ENCODE measurements at regions not wholly inside any gene's neighbourhood (a gene's known extent, or its start where the extent isn't known, plus 50 kb on each side); places are given as distances from the start of the nearest gene placed in this dataset.

DNA sequence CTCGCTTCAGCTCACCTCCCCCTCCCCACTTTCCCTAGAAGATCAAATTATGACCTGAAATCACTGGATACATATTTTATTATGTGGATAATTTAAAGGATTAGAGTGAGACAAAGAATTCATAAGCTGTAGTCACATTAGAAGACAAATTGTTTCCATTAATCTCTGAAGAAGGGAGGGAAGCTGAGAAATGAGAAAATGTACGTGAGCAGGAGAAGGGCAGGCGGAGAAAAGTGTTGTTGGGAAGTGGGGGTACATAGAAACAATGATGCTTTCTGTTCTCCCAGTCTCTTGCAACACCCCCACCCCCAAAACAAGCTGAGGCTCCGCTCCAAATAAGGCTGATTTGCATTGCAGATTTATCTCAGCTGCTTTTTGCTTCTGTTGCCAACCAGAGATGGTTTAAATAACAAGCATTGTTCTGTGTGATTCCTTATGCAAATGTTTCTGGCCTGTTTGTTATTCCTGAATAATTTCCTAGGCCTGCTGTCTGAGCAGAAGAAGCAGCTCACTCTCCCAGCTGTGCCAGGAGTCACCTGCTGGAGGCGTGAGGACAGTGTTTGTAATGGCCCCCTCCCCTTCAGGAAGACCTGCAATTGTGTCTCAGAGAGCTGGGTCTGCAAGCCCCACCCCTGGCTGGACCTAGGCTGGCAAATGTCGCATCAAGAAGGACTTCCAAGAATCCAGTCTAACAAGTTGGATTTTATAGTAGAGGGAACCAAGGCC, 121.8 kb upstream of the TNR start:
- DNase-seq (ENCODE audit: low read depth in 1 of 2, low spot score in 1 of 2), result no peak

DNA sequence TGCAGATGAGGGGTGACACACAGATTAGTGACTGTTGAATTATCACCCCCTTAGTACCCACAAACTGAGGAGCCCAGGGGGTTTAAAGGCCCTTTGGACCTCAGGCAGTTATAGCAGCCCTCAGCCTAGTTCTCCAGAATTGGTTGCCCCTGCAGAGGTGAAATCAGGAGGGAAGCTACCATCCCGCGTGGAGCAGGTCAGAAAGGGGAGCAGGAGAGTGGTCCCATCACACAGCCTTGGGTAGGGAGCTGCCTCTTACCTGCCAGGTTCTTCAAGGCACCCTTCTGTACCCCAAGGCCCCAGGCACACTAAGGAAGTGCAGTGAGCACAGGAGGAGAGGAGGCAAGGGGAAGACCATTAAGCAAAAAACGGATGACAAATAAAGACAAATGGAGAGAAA, 121.2 kb upstream of the TNR start:
- DNase-seq (ENCODE audit: low read depth in 1 of 2, low spot score in 1 of 2), result no peak

DNA sequence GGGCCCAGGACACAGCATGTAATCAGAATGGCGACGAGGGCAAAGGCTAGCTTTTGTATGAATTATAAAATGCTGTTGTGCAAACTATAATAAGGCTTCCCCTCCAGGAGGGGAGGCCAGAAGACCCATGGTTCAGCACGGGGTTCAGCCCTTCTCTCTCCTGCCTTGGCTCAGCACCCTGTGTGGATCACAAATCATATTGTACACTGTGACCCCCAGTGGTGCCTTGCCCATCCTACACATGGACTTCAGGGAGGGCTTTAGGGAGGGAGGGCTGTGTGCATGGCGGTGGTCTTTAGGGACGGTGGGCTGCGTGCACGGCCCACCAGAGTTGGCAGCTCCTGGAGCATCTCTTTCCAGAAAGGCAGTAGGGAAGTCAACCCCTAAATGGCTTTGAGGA, 120.8 kb upstream of the TNR start:
- no peak for DNase-seq (ENCODE audit: low read depth in 1 of 2, low spot score in 1 of 2)

DNA sequence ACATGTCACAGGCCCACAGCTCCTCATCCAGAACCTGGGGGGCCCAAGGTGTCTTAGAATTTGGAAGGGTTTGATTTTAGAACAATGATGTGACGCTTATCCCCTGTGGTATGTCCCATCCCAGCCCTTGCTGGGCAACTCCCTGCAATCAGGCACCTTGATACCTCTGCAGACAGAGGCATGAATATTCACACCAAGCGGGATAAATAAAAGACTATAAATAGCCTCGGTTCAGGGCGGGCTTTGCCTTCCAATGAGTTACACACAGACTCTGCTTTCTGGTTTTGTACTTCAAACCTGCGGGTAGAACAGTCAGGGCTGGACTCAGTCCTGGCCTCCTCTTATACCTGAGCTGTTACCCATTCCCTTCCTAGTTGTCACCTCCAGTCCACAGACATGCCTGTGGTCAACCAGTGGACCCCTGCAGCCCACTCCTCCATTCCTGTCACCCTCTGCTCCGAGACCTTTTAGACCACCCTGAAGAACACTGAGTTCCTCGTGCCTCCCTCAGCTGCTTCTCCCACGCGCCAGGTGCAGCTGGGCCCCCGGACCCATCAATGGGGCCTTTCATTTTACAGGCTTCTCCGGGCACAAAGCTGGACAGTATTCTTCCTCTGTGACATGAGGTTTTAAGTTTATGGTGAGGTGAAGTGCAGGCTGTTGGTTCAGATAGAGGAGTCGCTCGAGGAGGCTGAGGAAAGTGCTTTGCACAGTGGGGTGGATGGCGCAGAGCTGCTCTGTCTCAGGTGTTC, 120.1 kb upstream of the TNR start:
- no peak for DNase-seq (ENCODE audit: low read depth in 1 of 2, low spot score in 1 of 2)

DNA sequence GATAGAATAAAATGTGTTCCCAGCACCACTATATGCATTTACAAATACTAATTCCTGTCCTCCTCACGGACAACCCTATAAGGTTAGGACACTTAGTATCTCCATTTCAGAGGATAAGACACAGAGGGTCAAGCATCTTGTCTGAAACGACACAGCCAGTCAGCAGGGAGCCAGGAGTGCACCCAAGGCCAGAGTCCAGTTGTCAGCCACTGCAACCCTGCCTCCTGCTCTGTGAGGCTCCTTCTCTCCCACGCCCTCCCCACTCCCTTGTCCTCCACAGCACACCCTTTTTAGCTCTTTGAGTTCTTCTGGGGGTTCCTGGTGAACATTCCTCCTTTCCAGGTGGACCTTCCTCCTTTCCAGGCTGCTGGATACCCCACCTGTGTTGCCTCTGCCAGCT, 119.0 kb upstream of the TNR start:
- no peak for DNase-seq (ENCODE audit: low read depth in 1 of 2, low spot score in 1 of 2)

GRCh38 chr1:175861626-175862367, 118.4 kb upstream of the TNR start:
- no peak for DNase-seq (ENCODE audit: low read depth in 1 of 2, low spot score in 1 of 2)

DNA sequence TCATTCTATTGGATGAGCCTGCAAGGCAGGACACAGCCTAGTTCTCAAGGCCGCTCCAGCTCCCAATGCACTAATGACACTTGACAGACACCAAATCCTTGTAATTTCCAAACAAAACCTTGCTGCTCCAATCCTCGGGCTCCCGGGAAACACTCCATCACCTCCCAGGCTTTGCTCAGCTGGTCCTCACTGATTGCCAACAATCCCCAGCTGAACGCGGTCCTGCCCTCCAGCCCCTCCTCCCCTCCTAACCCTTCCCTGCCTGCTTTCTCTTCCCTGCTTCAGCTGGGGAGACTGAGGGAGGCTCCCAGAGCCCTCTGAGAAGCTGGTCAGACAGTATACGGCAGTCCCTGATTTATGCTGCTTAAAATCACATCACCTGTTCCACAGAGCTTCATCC, 114.4 kb upstream of the TNR start:
- no peak for DNase-seq (ENCODE audit: low read depth in 1 of 2, low spot score in 1 of 2)

GRCh38 chr1:175853681-175854080, 110.3 kb upstream of the TNR start:
- DNase-seq (ENCODE audit: low read depth in 1 of 2, low spot score in 1 of 2), result no peak

DNA sequence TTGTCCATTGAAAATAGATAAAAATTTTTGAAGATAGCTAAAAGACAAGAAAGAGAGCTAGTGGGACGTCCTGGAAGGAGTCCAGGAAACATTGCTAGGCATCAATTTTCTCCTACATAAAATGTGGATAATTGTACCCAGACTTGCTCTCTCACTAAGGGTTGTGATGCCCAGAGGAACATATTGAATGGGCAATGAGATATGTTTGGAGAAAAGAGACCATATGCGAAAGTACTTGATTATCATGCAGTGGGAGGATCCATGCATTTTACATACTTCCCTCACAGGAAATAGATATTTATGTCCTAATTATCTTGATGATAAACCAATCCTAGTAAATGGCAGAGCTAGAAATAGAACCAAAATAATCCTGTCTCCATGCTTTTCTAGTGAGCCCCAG, 108.4 kb upstream of the TNR start:
- no peak for DNase-seq (ENCODE audit: low read depth in 1 of 2, low spot score in 1 of 2)

GRCh38 chr1:175848329-175848728, 104.9 kb upstream of the TNR start:
- no peak for DNase-seq (ENCODE audit: low read depth in 1 of 2, low spot score in 1 of 2)

DNA sequence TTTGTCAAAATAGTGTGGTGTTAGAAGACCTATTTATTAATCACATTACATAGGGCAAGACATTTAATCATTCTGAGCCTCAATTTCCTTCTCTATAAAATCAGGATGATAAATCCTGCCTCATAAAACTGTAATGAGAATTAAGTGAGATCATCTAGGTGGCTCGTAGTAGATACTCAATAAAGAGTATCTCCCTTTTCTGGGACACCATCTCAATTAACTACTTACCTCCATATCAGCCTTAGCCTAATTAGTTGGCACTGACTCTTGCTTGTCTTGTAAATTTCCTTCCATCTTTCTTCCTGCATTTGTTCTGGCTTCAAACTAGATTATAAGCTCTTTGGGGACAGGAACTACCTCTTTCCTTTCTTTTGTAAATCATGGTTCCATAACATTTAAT, 102.6 kb upstream of the TNR start:
- no peak for DNase-seq (ENCODE audit: low read depth in 1 of 2, low spot score in 1 of 2)

DNA sequence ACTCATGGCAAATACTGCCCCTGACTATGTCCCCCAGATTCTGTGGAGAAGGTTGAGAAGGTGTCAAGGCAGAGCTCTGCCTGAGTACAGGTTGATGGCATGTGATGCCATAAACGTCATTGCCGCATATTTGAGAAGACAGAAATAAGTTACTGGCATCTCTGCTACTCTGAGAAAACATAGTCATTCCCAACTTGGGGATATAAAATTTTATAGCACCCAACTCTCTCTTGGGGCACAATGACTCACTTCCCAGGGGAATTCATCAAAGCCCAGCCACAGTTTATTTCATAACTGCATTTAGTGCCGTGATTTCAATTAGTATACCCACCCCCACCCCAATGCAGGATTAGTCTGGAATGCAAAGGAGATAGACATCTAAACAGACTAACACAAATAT, 101.9 kb upstream of the TNR start:
- DNase-seq (ENCODE audit: low read depth in 1 of 2, low spot score in 1 of 2), result no peak

- no peak for DNase-seq (ENCODE audit: low read depth in 1 of 2, low spot score in 1 of 2)
Observed at GRCh38 chr1:175844877-175845276, 101.5 kb upstream of the TNR start.

DNA sequence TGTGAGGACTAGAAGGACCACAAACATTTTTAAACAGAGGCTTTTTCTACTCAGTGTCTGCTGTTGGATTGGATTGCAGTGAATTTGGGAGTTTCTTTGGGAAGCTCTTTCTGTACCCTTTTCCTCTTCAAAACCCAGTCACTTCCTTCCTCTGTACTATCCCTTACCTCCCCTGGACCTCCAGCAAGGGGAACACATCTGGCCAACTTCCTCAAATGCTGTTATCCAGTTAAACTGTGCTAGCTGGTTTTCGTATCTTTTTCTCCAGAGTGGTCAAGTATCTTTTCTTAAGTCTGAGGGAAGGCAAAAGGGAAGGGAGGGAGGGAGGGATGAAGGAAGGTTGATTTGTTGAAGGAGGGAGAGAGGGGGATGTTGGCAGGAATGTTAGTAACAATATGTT, 99.2 kb upstream of the TNR start:
- no peak for DNase-seq (ENCODE audit: low read depth in 1 of 2, low spot score in 1 of 2)

GRCh38 chr1:175841738-175842187, 98.4 kb upstream of the TNR start:
- DNase-seq (ENCODE audit: low read depth in 1 of 2, low spot score in 1 of 2), result no peak

DNA sequence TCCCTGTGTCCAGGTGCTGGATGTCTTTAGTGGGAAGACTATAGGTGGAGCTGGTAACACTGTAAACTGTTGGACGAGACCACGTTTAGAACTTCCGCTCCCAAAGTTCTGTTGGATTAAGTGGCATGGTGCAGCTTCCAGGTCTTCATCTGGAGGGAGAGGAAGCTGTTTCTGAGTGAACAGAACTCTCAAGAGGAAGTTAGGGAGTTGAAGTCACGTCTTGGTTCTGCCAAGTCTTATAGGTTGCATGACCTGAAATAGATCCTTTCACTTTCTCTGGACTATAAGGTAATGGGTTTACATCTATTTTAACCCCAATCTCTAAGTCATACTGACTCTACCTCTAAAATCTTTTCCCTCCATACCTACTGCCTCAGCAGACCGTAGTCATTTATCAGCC, 97.4 kb upstream of the TNR start:
- DNase-seq (ENCODE audit: low read depth in 1 of 2, low spot score in 1 of 2), result no peak

DNA sequence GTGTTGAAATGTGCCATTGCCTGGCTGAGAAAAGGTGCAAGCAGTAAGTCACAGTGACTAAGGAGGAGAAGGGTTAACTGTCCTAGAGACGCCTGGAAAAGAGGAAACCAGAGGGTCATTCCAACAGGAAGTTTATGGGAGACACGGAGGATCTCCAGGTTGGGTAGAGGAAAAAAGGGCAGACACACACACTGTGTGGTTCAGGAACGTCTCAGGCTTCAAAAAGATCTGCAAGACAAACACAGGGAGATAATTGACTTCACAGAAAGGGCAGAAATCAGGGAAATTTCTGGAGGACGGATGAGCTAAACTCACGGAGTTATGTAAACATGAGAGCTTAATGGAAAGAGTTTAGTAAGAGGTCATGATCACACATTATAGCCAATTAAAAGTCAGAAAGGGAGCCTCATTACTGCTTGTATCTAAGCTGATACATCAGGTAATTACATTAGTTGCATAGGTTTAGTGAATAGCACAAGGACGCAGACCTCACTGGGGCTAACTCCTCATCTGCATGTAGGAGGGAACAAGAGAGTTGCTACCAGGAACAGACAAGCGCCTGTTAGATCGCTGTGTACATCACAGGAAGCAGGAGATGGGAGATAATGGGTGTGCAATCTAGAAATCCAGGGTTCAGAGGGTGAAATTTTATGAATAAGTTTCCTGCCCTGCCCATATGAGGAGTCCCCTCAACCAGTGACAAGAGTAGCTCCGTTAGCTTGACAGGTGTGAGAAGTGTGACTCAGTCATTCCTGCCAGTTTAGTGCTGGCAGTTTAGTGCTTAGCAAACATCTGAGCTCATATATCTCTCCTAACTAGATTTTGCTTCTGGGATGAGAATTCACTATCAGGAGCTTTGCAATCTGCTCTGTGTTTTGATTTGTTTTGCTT, 96.6 kb upstream of the TNR start:
- no peak for DNase-seq (ENCODE audit: low read depth in 1 of 2, low spot score in 1 of 2)

- DNase-seq (ENCODE audit: low read depth in 1 of 2, low spot score in 1 of 2), result no peak
Observed at GRCh38 chr1:175834597-175834996, 91.2 kb upstream of the TNR start.

DNA sequence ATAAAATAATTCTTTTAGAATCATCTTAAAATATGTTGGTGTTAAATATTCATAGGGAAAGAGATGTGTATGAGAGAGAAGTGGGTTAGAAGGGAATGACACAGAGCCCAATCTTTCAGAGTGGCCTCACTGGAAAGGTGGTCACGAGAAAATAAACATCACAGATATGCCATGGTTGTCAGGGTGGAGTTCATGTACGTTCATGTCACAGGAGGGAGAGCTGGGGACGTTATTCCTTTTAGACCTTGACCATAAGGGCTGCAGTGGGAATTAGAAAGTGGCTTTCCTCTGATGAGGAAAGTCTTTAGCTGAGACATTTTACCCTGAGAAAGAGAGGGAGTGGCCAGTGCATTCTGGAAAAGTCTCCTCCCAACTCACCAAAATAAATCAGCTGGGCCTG, 90.6 kb upstream of the TNR start:
- DNase-seq (ENCODE audit: low read depth in 1 of 2, low spot score in 1 of 2), result no peak

DNA sequence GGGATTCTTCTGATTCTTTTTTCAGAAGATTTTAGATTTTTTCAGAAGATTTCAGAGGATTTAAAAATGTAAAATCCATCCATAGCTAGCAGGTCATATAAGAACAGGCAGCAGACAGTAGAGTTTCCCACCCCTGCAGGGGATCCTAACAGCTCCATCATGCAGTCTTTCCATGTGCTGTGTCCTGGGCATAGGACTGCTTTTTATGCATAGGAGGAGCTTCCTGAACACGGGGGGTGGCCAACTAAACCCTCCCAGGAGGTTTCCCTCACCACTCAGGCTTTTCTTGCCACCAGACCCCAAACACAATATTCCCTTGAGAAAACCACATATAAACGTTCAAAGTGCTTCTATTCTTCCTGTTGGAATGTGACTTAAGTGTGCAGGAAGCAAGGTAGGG, 90.1 kb upstream of the TNR start:
- DNase-seq (ENCODE audit: low read depth in 1 of 2, low spot score in 1 of 2), result no peak

DNA sequence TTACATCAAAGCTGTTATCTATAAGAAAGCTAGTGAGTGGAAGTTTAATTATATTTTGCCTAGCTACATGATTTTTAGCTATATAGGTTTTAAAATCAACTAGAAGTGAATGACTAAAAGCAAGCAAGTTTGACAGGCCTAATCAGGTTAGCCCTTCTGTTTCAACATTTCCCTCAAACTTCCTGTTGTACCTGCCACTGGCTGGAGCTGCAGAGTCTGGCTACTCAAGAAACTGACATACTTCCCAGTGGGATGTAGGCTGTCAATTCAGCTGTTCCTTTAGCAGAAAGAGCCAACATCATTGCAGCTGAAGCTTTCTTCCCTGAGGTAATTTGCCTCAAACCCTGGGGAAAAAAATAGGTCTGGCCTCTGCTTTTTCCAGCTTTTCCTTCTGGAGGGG, 87.1 kb upstream of the TNR start:
- DNase-seq (ENCODE audit: low read depth in 1 of 2, low spot score in 1 of 2), result no peak
